Fibroblast of skin of back (primary cell): ENCODE measurements at regions not wholly inside any gene's neighbourhood (a gene's known extent, or its start where the extent isn't known, plus 50 kb on each side); places are given as distances from the start of the nearest gene placed in this dataset.

ENCODE experiments used
- DNase-seq: peaks from one replicate; pipeline ENCODE4 v3.0.0-alpha.2; 2013

DNA sequence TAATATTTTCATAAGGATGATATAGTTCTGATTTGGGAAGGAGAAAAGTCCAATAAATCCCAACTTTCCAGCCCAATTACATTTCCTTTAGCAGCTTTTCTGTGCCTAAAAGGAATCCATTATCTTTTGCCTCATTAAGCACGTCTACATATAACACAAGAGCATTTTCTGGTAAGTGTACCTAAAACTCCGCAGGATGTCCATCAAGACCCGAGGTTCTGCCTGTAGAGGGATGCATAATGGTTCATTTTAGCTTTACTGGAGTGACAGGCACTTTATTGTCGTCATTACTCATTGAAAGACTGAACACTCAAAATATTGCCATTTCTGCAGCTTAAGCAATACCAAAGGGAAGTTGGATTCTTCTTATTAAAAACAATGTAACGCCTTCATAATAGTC lies 669.0 kb downstream of the PRELID2 start:
- no peak for DNase-seq

DNA sequence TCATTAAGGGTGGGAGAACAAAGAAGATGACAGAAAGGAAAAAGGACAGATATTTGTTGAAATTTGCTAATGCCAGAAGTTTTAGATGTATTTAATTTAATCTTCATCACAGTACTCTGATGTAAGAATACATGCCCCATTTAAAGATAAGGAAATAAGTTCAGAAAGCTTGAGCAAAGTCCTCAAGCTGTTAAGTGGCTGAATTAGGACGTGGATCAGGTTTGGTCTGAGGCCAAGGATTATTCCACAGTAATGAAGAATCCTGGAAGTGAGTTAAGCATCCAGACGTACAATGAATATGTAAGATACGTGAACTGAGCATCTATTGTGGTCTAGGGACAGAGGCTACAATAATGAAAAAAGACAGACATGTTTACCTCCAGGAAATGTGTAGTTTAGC lies 671.3 kb downstream of the PRELID2 start:
- DNase-seq: no peak

DNA sequence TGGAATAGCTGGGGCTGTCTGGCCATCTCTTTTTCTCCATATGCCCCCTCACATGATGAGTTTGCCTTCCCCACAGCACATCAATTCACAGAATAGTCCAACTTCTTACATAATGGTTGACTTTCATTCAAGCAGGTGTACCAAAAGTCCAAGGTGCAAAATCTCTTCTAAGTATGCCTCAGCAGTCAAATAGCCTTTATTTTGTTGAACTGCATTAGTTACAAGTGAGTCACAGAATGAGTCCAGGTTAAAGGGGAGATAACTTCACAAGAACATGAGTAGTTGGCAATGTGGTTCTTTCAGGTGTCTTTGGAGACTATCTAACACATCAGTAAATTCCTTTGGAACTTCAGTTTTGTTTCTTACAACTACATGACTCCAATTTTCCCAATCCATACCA lies 672.5 kb downstream of the PRELID2 start:
- no peak for DNase-seq

DNA sequence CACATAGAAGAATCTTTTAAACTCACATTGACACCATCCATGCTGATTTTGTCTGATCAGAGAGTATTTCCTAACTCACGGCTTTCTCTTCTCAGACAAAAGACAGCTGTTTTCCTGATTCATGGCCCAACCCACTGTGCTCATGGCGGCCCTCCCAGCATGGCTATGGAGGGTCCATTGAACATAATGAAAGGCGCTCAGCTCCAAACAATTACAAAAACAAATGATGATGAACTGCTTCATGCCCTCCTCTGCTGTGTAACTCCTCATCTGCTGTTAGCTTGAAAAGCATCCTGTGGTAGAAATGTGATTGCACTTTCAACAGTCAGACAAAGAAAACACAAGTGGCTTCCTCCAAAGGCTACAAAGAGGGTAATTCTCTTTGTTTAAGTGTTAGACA lies 673.8 kb downstream of the PRELID2 start:
- no peak for DNase-seq

DNA sequence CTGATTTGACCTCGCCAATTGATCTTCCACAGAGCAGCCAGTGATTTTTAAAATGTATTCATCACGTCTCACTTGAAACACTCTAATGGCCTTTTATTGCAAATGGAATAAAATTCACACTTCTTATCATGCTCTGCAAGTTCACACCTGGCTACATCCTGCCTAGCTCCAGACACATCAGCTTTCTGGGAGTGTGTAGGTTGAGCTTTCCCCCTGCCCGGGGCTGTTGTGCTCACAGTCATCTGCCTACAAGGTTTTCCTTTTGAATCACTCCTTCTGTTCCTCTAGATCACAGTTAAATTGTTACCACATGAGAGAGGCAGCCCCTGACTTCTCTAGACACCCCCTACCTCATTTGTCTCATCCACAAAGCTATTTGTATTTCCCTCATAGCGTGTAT lies 674.5 kb downstream of the PRELID2 start:
- no peak for DNase-seq

DNA sequence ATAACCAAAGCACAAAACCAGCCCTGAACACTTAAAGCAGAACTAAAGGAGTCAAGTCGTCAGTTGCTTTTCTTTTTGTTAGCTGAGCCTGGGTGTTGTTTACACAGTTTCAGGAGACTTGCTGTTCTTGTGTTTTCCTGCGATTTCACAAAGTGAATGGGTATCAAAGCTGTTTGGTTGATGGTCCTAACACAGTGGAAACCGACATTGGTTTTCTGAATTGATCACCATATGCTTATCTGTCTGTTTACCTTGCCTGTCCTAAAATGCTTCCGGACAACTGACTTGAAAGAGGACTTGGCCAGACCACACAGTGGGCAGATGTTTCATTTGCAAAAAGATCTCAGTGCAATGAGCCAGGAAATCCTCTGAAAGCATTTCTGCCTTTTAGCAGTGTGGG lies 676.4 kb downstream of the PRELID2 start:
- DNase-seq: no peak

DNA sequence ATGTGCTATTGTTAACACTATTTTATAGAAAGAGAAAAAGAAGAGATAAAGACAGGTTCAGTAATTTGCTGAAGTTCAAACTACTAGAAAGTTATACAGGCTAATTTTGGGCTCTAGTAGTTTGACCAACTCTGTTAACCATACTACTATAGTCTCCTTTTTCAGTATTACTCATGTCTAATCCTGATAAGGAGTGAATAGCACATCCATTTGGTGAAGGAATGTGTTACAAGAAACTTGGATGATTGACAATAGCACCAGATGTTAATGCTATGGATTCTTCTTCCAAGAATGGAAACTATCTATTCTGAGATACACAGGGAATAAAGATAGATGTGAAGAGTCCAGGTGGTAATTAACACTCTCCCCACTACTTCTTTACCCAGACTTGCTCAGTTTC lies 677.3 kb downstream of the PRELID2 start:
- DNase-seq: peak; percentile 27

DNA sequence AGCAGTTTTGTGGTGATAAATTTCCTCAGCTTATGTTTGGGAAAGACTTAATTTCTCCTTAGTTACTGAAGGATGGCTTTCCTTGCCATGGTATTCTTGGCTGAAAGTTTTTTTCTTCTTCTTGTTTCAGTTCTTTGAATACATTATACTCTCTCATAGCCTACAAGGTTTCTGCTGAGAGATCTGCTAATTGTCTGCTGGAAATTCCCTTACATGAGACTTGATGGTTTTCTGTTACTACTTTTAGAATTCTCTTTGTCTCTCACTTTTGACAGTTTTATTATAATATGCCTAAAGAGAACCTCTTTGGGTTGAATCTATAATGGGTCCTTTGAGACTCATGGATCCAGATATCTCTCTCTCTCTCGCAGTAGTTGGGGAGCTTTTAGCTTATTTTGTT lies 693.6 kb downstream of the PRELID2 start:
- no peak for DNase-seq

DNA sequence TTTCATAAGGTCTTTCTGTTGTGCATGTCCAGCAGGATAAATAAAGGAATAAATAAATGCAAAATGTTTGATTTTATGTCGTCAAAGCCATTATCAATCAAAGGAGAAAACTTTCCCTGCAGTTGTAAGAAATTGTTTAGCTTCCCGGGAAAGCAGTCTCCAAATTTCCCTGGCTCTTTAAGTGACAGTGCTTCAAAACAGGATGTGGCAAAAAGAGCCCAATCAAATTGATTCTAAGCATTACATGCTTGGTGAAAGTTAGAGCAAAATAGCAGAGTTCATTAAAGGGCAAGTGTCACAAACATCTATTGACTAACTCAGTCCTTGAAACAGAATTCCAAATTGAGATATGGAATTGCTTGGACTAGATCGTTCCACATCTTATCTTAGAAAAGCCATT lies 704.1 kb downstream of the PRELID2 start:
- DNase-seq: no peak

DNA sequence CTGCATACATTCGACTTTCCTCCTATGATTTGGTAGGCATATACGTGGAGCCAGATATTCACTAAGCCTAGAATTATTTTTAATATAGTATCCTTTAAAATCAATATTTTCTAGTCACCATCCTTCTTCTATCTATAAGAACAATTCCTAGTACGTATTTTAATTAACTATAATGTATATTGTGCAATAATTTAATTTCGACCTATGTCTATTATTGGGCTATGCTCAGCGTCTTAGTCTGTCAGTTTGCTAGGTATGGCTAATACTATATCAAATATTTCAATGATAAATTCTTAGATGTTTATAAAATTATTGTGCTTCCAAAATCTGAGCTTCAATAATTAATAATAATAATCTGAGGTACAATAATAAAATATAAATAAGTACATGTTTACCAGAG lies 705.3 kb downstream of the PRELID2 start:
- no peak for DNase-seq

DNA sequence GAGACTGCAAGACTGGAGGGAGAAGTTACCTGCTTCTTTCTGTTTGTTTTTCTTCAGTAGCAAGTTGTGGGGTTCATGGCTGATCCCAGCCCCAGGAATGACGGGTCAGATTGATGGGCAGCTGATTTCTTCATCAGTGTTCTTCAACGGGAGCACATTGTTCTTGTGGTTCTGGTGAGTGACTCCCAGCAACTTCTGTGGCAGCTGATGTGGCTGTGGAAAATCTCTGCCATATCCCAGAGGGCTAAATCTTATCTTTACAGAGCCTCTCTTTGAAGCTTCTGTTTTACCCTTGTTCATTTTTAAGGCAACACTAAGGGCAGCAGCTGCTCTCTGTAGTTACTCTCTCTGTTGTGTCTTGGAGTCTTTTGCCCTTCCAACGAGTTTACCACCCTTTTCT lies 710.3 kb downstream of the PRELID2 start:
- no peak for DNase-seq

DNA sequence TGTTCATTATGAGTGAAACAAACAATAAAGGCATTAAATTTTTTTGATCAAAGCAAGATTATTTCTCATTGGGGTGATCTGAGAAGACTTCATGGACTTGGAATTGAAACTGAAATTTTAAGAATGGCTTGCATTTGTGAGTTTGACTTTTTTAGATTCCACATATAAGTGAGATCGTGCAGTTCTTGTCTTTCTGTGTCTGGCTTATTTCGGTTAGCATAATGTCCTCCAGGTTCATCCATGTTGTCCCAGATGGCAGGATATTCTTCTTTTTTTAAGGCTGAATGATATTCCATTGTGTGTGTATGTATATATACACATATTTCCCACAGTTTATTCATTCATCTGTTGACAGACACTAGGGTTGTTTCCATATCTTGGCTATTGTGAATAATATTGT lies 716.5 kb downstream of the PRELID2 start:
- no peak for DNase-seq

DNA sequence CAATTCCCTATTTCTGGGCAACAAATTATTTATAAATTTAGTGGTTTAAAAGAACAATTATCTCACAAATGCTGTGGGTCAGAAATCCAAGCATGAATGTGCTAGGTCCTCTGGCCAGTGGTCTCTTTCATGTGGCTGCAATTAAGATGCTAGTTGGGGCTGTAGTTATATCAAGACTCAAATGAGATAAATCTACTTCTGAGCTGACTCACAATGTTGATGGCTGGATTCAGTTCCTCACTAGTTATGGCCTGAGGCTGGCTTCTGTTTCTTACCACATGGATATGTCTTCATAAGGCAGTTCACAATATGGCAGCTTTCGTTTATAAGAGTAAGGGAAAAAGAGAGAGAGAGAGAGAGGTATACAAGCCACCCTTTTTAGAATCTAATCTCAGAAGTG lies 717.0 kb downstream of the PRELID2 start:
- DNase-seq: no peak

DNA sequence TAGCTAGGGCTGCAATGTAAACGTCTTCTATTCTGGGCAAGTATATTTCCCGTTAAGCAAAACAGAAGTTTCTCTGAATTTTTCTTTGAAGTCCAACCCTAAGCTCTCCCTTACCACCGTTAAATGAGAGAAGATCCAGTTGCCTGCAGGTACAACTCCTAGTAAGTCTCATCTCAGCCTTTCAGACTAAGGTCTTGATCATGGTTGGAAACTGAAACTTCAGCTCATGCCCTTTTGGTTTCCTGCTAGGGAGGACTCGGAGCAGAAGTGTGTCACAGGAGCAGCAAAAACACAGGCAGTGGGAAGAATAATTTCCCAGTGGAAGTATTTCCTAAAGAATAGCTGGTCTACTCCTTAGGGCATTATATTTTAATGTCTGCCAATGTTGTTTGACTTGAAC lies 717.9 kb downstream of the PRELID2 start:
- DNase-seq: no peak

DNA sequence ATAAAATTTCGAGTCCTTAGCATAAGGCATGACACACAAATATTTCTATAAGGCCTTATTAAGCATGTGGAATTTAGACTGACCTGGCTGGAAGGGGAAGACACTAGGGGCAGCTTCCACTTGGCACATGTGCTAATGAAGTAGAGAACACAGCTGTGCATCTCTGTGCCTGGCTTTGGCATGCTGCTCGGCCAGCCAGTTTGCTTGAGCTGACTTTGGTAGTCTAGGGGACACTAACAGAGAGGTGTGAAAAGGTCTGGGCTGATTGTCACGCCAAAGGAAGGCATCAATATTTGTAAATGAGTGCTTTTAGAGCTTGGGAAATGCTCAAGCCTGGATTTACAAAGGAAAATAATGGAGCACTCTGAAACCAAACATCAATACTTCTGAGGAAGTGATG lies 723.7 kb downstream of the PRELID2 start:
- no peak for DNase-seq

DNA sequence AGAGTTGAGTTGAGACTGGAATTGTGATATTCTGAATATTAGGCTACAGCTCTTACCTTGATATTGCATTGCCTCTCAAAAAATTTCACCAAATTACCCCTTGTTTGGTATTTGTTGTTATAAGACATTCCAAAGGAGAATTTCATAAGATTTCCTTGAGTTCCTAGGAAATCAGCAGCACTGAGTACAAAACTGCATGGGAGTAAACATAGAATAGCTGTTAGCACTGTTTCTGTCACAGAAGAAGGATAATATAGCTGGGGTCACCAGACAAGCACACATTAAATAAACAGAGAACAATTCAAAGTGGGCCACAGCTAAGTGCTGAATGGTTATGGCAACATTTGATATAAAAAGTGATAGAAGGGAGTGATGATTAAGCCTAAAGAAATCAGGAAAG lies 724.3 kb downstream of the PRELID2 start:
- peak; percentile 20 for DNase-seq

DNA sequence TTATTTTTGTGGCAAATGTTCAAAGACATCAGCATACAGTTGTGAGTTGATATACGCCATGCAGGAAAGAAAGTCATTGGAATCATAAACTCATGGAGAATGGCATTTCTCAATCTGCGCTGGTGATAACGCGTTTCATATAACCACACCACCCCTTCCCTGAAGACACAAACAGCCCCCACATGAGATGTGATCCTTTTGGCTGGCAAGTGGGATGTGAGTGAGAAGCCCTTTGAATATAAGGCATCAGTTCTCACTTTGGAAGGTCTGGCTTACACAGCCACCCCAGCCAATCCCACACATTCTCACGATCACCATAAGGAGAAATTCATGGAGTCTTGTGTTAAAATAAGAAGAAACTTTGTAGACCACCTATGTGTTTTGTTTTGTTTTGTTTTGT lies 725.0 kb downstream of the PRELID2 start:
- no peak for DNase-seq

DNA sequence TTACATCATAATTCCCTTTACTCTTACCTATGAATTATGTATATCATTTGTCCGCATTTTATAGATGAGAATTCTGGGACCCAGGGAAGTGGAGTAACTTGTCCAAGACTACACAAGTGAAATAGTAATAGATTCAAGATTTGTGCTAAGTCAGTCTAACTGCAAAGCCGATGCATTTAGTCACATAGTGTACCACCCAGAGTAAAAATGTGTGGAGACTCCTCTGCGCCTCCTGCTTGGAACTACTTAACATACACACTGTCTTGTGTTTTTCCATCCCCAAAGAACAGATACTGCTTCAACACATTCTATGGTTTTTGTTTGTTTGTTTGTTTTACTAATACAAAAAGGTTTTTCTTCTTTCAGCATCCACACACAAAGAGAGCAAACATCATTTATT lies 729.8 kb downstream of the PRELID2 start:
- DNase-seq: no peak

DNA sequence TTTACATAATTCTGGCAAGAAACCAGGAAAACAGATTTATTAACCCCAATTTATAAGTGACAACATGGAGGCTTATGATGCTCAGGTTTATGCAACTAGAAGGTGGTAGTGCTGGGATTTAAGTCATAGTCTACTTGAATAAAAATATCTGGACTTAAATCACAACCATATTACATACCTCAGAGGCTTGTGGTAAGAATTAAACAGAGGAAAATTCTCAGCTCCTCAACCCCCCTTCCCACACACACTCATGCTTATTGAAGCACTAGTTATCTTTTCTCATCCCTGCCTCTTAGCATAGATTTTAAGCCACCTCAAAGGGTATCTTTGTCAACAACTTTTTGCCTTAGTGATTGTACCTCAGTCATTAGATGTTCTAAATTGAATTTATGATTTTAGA lies 731.0 kb downstream of the PRELID2 start:
- peak; percentile 15 for DNase-seq

DNA sequence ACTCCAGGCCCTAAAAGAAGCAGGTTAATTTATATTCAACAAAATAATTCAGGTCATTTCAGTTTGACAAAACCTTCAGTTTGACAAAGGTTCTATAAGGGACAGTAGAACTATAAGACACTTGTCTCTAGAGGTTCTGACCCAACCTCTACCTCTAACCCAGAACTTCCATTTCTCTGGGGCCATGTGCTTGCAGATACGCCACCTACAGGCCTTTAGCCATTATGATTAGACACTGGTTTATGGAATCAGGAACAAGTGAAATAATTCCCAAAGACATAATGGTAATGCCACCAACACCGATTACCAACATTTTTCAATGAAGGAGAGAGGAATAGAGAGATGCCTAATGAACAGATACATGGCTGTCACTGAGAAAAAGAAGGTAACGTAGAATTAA lies 733.9 kb downstream of the PRELID2 start:
- no peak for DNase-seq

DNA sequence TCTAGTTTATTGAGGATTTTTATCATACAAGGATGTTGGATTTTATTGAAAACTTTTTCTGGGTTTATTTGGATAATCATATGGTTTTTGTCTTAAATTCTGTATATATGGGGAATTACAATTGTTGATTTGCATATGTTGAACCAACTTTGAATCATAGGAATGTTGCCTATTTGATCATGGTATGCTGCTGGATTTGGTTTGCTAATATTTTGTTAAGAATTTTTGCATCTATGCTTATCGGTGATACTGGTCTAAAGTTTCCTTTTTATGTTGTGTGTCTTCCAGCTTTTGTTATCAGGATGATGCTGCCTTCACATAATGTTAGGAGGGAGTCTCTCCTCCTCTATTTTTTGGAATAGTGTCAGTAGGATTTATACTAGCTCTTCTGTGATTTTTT lies 745.0 kb downstream of the PRELID2 start:
- DNase-seq: no peak

DNA sequence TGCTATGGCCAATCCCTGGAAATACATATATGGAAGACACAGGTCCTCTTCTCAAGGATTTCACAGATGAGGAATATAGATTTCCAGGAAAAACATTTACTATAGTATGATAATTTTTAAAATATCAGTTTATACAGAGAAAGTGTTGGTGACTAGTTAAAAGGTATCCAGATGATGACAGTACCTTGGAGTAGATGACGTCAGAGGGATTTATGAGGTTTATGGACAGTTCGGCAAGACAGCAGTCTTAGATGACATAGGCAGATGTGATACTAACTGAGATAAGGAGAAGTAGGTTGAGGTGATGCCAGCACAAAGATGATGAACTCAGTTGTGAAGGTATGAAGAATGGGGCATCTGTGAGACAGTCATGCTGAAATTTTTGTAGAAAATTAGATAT lies 750.3 kb downstream of the PRELID2 start:
- no peak for DNase-seq

DNA sequence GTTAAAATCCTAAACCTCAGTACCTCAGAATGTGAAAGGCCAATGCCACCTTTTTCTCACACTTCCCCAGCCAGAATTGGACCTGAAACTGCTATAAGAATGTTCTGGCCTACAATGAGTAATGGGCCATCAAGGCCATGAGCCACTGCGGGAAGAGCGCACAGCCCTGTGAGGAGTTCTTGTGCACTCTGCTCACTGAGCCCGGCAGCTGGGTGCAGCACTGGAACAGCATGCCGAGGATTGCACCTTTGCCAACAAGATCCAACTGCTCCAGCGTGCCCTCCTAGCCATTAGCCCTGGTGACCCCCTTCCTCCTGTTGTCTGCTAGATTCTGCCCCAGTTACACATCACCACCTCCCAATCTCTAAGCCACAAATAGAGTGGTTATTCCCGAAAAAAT lies 758.1 kb downstream of the PRELID2 start:
- no peak for DNase-seq

DNA sequence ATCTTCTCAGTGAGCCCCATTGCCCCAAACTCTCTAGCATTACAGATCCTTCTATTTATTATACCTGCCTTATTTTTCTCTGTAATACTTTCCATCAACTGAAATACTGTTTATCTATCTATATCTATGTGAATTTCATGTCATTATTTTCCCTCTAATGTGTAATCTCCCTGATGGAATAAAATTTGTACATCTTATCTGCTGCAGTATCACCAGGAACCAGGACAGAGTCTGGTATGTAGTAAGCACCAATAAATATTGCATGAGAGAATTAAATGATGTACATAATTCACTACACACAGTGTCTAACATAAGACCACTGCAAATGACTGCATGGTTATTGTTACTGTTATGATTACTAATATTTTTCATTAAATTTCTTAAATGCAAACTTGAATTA lies 759.1 kb downstream of the PRELID2 start:
- DNase-seq: no peak

DNA sequence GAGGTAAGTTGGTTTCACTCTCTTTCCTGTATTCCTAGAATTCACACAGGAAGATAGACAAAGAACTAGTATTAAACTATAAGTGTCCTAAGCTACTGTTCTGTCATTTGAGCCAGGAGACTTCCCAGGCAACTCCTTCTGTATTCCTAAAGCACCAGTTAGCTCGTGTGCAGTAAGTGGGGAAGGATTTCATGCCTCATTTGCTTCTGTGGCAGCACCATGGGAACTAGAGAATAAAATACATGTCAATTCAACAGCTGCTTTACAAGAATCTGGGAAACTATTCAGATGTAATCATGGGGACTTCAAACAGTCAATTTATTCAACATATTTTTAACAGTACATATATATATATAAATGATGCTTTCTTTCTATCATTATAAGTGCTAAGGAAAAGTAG lies 762.3 kb downstream of the PRELID2 start:
- no peak for DNase-seq

DNA sequence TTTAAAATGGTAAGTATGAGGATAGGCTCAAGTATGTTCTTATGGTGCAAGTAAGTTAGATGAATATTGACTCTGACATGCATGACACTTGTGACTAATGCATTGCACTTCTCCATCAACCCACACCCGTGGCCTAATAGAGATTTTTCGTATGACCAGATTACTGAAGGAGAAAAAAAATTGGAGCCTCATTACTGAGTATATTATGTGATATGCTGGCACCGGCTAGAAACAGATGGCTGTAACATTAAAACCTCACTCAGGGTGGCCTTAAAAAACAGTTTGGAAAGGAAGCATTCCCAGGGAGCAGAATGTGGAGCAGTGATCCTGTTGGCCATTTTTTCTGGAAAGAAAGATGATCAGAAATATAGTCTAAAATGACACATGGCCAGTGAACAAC lies 766.4 kb downstream of the PRELID2 start:
- no peak for DNase-seq
